ENCODE measurements at regions not wholly inside any gene's neighbourhood (a gene's known extent, or its start where the extent isn't known, plus 50 kb on each side); places are given as distances from the start of the nearest gene placed in this dataset.

GRCh38 chr13:85277748-85278147 lies 521.5 kb downstream of the SLITRK6 start:
- TF ChIP-seq CTCF (IDR thresholded peaks at IDR 0.05 in 2 of 3, conservative IDR thresholded peaks at IDR 0.05 in 1 of 3; ENCODE audit: borderline replicate concordance in 1 of 3, insufficient read depth in 1 of 3, low read depth in 2 of 3, low read length in 2 of 3) (no peak), SRF (IDR thresholded peaks at IDR 0.05; ENCODE audit: low read depth) (no peak), ELF1 (IDR thresholded peaks at IDR 0.05; ENCODE audit: borderline replicate concordance, low read depth) (no peak), POLR2A (IDR thresholded peaks at IDR 0.05; ENCODE audit: borderline replicate concordance, extremely low read depth, insufficient read depth, insufficient read length) (no peak)

Data from HCT116 (cell line).